Astrocyte (in vitro differentiated cells and primary cell): ENCODE measurements at regions not wholly inside any gene's neighbourhood (a gene's known extent, or its start where the extent isn't known, plus 50 kb on each side); places are given as distances from the start of the nearest gene placed in this dataset.

Experiments used
- DNase-seq: peaks from one replicate; pipeline ENCODE4 v3.0.0-alpha.2; 2010; ENCODE audit warnings: low read depth
- FAIRE-seq: peaks from 2 replicates; lab custom pipeline; 2011; peaks lifted over from hg19 to GRCh38; lab: Jason Lieb, UNC
- H2AFZ ChIP-seq: 2 replicates; pipeline ENCODE4 v1.6.0; 2012; ENCODE audit warnings: low read depth, low read length, inconsistent platforms
- H3K27ac ChIP-seq: 2 replicates; pipeline ENCODE4 v1.5.1; 2011; ENCODE audit warnings: low read depth, low read length, inconsistent platforms
- H3K27me3 ChIP-seq: 2 replicates; pipeline ENCODE4 v1.6.0; 2011; ENCODE audit warnings: low read length, inconsistent platforms; ENCODE audit not compliant: insufficient read depth
- H3K36me3 ChIP-seq: 2 replicates; pipeline ENCODE4 v1.5.1; 2011; ENCODE audit warnings: low read length, inconsistent platforms; ENCODE audit not compliant: insufficient read depth
- H3K4me1 ChIP-seq: 2 replicates; pipeline ENCODE4 v1.5.1; 2011; ENCODE audit warnings: low read length, inconsistent platforms; ENCODE audit not compliant: insufficient read depth
- H3K4me2 ChIP-seq: 2 replicates; pipeline ENCODE4 v1.6.0; 2012; ENCODE audit warnings: low read length, inconsistent platforms
- H3K4me3 ChIP-seq: 2 replicates; pipeline ENCODE4 v1.5.1; 2011; ENCODE audit warnings: low read depth, mild to moderate bottlenecking, low read length, inconsistent platforms; ENCODE audit not compliant: insufficient read depth
- H3K79me2 ChIP-seq: 2 replicates; pipeline ENCODE4 v1.6.0; 2012; ENCODE audit warnings: mild to moderate bottlenecking, low read length, inconsistent platforms; ENCODE audit not compliant: insufficient read depth
- H3K9ac ChIP-seq: 2 replicates; pipeline ENCODE4 v1.6.0; 2012; ENCODE audit warnings: mild to moderate bottlenecking, low read length, inconsistent platforms
- H3K9me3 ChIP-seq: 2 replicates; pipeline ENCODE4 v1.5.1; 2012; ENCODE audit warnings: low read depth, mild to moderate bottlenecking, low read length, inconsistent platforms; ENCODE audit not compliant: insufficient read depth
- H4K20me1 ChIP-seq: 2 replicates; pipeline ENCODE4 v1.6.0; 2012; ENCODE audit warnings: low read length, inconsistent platforms; ENCODE audit not compliant: insufficient read depth
- H3K27ac Mint-ChIP-seq: one replicate; pipeline ENCODE4 v1.8.0; 2021; ENCODE audit warnings: mild to moderate bottlenecking, mixed read lengths; ENCODE audit not compliant: unreplicated experiment
- H3K27me3 Mint-ChIP-seq: one replicate; pipeline ENCODE4 v1.8.0; 2021; ENCODE audit warnings: low read depth, mixed read lengths; ENCODE audit not compliant: unreplicated experiment
- H3K36me3 Mint-ChIP-seq: one replicate; pipeline ENCODE4 v1.8.0; 2021; ENCODE audit warnings: low read depth, mixed read lengths; ENCODE audit not compliant: unreplicated experiment
- H3K4me1 Mint-ChIP-seq: one replicate; pipeline ENCODE4 v1.8.0; 2021; ENCODE audit warnings: low read depth, mixed read lengths; ENCODE audit not compliant: unreplicated experiment
- H3K4me3 Mint-ChIP-seq: one replicate; pipeline ENCODE4 v1.8.0; 2021; ENCODE audit warnings: mild to moderate bottlenecking, moderate library complexity, mixed read lengths; ENCODE audit not compliant: unreplicated experiment
- H3K9me3 Mint-ChIP-seq: one replicate; pipeline ENCODE4 v1.8.0; 2021; ENCODE audit warnings: mild to moderate bottlenecking, mixed read lengths; ENCODE audit not compliant: unreplicated experiment
- EZH2 ChIP-seq: IDR thresholded peaks from 2 replicates; pipeline ENCODE4 v1.6.1; 2012; ENCODE audit warnings: mild to moderate bottlenecking, low read length, inconsistent platforms; ENCODE audit not compliant: insufficient read depth
- TF ChIP-seq, protein P1 (sequence below): IDR thresholded peaks from 2 replicates; pipeline ENCODE4 v1.5.1; 2011; ENCODE audit warnings: low read depth, mild to moderate bottlenecking, inconsistent platforms, low read length, moderate library complexity; ENCODE audit not compliant: insufficient read depth

DNA sequence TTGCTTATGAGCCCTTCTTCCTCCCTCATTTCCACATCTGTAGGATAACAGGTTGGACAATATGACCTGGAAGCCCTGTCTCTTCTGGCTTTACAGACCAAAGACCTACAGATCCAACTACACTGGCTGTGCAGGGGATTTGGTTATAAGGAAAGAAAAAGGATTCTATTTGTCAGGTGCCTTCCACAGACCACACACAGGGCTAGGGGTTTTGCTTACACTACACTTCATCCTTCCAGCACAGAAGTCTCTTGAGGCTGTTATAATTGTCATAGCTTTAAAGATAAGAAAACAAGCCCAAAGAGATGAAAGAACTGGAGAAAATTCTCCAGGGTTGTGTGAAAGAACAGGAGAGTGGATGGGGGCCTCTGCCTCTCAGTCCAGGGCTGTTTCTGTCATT is 302.6 kb downstream of the MYCN start:
- Histone ChIP-seq H3K79me2 (no peaks in the 10 kb centered on the region), H3K36me3 (no peaks in the 10 kb centered on the region), H3K9ac (no peak overlapping the region), H3K27ac (no peak overlapping the region), H3K27me3 (no peaks in the 10 kb centered on the region), H3K4me3 (no peak overlapping the region), H3K9me3 (peaks cover 10% of the 10 kb centered on the region), H4K20me1 (no peaks in the 10 kb centered on the region), H2AFZ (no peak overlapping the region), H3K4me1 (no peaks in the 10 kb centered on the region), H3K4me2 (no peak overlapping the region)
- Mint-ChIP-seq H3K9me3 (no peaks in the 10 kb centered on the region), H3K4me3 (no peak overlapping the region), H3K4me1 (no peaks in the 10 kb centered on the region), H3K36me3 (no peaks in the 10 kb centered on the region), H3K27me3 (peaks cover 45% of the 10 kb centered on the region), H3K27ac (no peak overlapping the region)
- TF ChIP-seq, protein P1, sequence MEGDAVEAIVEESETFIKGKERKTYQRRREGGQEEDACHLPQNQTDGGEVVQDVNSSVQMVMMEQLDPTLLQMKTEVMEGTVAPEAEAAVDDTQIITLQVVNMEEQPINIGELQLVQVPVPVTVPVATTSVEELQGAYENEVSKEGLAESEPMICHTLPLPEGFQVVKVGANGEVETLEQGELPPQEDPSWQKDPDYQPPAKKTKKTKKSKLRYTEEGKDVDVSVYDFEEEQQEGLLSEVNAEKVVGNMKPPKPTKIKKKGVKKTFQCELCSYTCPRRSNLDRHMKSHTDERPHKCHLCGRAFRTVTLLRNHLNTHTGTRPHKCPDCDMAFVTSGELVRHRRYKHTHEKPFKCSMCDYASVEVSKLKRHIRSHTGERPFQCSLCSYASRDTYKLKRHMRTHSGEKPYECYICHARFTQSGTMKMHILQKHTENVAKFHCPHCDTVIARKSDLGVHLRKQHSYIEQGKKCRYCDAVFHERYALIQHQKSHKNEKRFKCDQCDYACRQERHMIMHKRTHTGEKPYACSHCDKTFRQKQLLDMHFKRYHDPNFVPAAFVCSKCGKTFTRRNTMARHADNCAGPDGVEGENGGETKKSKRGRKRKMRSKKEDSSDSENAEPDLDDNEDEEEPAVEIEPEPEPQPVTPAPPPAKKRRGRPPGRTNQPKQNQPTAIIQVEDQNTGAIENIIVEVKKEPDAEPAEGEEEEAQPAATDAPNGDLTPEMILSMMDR: no peak
- TF ChIP-seq EZH2: no peak
- DNase-seq (no peak), FAIRE-seq (no peak)

DNA sequence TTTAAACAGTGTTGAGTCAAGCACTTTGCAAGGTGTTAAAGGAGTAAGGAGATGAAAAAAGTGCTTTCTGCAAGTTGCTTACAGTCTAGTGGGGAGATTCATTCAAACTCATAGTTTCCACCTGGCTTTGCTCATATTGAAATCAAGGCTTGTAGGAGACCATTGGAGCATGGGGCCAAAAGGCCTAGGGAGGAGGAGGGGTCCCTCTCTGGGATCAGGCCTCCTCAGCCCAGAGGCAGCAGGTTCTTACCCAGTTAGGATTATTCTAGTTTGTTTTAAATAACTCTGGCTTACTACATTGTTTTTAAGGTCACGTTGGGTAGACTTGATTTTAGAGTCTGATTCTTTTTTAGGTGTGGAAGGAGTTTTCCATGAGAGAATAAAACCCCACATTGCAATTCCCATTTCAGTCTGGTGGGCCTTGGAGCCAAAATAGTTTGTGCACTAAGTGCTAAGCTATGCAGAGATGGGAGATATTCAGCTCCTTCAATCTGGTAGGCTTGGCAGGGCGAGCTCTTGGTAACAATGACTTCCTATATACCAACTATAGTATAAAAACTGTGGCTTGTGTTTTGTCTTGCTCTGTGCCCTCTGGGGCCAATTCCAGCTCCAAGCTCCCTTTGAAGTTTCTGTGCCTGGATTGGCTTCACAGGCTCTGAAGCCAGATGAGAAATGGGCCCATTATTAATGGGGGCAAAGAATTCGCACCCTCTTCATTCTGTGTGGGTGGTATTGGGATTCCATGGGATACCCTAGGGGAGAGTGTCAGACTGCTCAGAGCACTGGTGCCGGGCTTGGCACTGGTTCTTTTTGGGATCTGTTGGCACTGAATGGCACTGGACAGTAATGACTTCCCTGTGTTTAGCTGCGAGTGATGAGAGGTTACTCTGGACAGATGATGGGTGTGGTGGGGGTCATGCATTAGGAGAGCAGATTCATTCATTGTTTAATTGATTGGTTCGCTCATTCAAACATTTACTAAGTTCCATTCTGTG is 301.1 kb downstream of the MYCN start:
- Mint-ChIP-seq H3K4me1 (no peaks in the 10 kb centered on the region), H3K36me3 (no peaks in the 10 kb centered on the region), H3K27me3 (peaks cover 40% of the 10 kb centered on the region), H3K27ac (no peak overlapping the region), H3K9me3 (no peaks in the 10 kb centered on the region), H3K4me3 (no peak overlapping the region)
- no peaks in the 10 kb centered on the region for H3K79me2 ChIP-seq
- H3K9ac ChIP-seq: no peak overlapping the region
- FAIRE-seq (no peak), DNase-seq (no peak)
- H3K4me2 ChIP-seq: no peak overlapping the region
- H3K4me1 ChIP-seq: no peaks in the 10 kb centered on the region
- TF ChIP-seq EZH2: no peak
- TF ChIP-seq, protein P1: no peak
- H3K27me3 ChIP-seq: no peaks in the 10 kb centered on the region
- H3K36me3 ChIP-seq: no peaks in the 10 kb centered on the region
- no peak overlapping the region for H2AFZ ChIP-seq
- no peaks in the 10 kb centered on the region for H4K20me1 ChIP-seq
- H3K9me3 ChIP-seq: peaks cover 10% of the 10 kb centered on the region
- H3K4me3 ChIP-seq: no peak overlapping the region
- no peak overlapping the region for H3K27ac ChIP-seq

DNA sequence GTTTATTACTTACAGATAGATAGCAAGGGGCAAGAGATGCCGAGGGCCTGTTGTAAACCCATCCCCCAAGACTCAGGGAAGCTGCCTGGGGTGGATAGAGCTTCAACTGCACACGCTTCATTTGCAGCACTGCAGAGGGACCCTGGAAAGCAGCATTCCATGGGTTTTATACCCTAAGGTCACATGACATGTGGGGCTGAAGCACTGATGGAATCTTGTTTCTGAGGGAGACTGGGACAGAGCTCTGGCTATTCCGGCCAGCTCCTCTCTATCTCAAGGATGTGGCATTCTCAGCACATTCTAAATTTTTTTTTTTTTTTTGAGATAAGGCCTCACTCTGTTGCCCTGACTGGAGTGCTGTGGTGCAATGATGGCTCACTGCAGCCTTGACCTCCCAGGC is 300.1 kb downstream of the MYCN start:
- Mint-ChIP-seq H3K27me3 (peaks cover 33% of the 10 kb centered on the region), H3K36me3 (no peaks in the 10 kb centered on the region), H3K27ac (no peak overlapping the region), H3K4me1 (peaks cover 8% of the 10 kb centered on the region), H3K9me3 (no peaks in the 10 kb centered on the region), H3K4me3 (no peak overlapping the region)
- no peak overlapping the region for H2AFZ ChIP-seq
- DNase-seq (no peak), FAIRE-seq (no peak)
- no peaks in the 10 kb centered on the region for H3K79me2 ChIP-seq
- H4K20me1 ChIP-seq: no peaks in the 10 kb centered on the region
- no peak overlapping the region for H3K27ac ChIP-seq
- TF ChIP-seq, protein P1: no peak
- TF ChIP-seq EZH2: no peak
- H3K4me2 ChIP-seq: no peak overlapping the region
- peaks cover 10% of the 10 kb centered on the region for H3K9me3 ChIP-seq
- no peaks in the 10 kb centered on the region for H3K4me1 ChIP-seq
- no peaks in the 10 kb centered on the region for H3K36me3 ChIP-seq
- H3K4me3 ChIP-seq: no peak overlapping the region
- H3K9ac ChIP-seq: no peak overlapping the region
- no peaks in the 10 kb centered on the region for H3K27me3 ChIP-seq
